GM23338 (cell line): ENCODE measurements at regions not wholly inside any gene's neighbourhood (a gene's known extent, or its start where the extent isn't known, plus 50 kb on each side); places are given as distances from the start of the nearest gene placed in this dataset.
"Not testable (repeated sequence)": the region's sequence is repeated elsewhere in the genome, so short reads cannot be mapped to it uniquely, and the experiment has no call there.

ENCODE experiments used
- CTCF ChIP-seq, 2 experiments: fragments of 200-600 bp in 1 of 2; sonication (generic) in 1 of 2; conservative IDR thresholded peaks; 2 replicates each; pipeline versions ENCODE4 v1.5.1 to v1.6.1; 2016 to 2017; ENCODE audit warnings: antibody characterized with exemption in 2 of 2, low read depth in 2 of 2, mild to moderate bottlenecking in 2 of 2, moderate library complexity in 1 of 2
- EZH2phosphoT487 ChIP-seq: fragments of 200-600 bp; sonication (generic); IDR thresholded peaks from one replicate; pipeline ENCODE4 v1.8.1; 2018; ENCODE audit warnings: antibody characterized with exemption; ENCODE audit not compliant: unreplicated experiment
- TF ChIP-seq, protein P1 (sequence below): IDR thresholded peaks from one replicate; pipeline ENCODE4 v1.6.1; 2018; ENCODE audit warnings: antibody characterized with exemption; ENCODE audit not compliant: unreplicated experiment

GRCh38 chr1:83386946-83387345 is 612.0 kb downstream of the TTLL7 start:
- TF ChIP-seq CTCF (conservative IDR thresholded peaks at IDR 0.05; ENCODE audit: low read depth in 2 of 2); EZH2phosphoT487: not testable (repeated sequence)
- TF ChIP-seq, protein P1, sequence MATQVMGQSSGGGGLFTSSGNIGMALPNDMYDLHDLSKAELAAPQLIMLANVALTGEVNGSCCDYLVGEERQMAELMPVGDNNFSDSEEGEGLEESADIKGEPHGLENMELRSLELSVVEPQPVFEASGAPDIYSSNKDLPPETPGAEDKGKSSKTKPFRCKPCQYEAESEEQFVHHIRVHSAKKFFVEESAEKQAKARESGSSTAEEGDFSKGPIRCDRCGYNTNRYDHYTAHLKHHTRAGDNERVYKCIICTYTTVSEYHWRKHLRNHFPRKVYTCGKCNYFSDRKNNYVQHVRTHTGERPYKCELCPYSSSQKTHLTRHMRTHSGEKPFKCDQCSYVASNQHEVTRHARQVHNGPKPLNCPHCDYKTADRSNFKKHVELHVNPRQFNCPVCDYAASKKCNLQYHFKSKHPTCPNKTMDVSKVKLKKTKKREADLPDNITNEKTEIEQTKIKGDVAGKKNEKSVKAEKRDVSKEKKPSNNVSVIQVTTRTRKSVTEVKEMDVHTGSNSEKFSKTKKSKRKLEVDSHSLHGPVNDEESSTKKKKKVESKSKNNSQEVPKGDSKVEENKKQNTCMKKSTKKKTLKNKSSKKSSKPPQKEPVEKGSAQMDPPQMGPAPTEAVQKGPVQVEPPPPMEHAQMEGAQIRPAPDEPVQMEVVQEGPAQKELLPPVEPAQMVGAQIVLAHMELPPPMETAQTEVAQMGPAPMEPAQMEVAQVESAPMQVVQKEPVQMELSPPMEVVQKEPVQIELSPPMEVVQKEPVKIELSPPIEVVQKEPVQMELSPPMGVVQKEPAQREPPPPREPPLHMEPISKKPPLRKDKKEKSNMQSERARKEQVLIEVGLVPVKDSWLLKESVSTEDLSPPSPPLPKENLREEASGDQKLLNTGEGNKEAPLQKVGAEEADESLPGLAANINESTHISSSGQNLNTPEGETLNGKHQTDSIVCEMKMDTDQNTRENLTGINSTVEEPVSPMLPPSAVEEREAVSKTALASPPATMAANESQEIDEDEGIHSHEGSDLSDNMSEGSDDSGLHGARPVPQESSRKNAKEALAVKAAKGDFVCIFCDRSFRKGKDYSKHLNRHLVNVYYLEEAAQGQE: not testable (repeated sequence)
